ENCODE measurements at regions not wholly inside any gene's neighbourhood (a gene's known extent, or its start where the extent isn't known, plus 50 kb on each side); places are given as distances from the start of the nearest gene placed in this dataset.
"Not testable (repeated sequence)": the region's sequence is repeated elsewhere in the genome, so short reads cannot be mapped to it uniquely, and the experiment has no call there.

DNA sequence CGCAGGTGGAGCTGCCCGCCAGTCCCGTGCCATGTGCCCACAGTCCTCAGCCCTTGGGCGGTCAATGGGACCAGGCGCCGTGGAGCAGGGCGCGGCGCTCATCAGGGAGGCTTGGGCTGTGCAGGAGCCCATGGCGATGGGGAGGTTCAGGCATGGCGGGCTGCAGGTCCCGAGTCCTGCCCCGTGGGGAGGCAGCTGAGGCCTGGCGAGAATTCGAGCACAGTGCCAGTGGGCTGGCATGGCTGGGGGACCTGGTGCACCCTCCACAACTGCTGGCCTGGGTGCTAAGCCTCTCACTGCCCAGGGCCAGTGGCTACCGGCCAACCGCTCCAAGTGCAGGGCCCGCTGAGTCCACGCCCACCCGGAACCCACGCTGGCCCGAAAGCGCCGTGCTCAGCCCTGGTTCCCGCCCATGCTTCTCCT, 646.5 kb downstream of the GABRG1 start:
- TF ChIP-seq, protein P1, sequence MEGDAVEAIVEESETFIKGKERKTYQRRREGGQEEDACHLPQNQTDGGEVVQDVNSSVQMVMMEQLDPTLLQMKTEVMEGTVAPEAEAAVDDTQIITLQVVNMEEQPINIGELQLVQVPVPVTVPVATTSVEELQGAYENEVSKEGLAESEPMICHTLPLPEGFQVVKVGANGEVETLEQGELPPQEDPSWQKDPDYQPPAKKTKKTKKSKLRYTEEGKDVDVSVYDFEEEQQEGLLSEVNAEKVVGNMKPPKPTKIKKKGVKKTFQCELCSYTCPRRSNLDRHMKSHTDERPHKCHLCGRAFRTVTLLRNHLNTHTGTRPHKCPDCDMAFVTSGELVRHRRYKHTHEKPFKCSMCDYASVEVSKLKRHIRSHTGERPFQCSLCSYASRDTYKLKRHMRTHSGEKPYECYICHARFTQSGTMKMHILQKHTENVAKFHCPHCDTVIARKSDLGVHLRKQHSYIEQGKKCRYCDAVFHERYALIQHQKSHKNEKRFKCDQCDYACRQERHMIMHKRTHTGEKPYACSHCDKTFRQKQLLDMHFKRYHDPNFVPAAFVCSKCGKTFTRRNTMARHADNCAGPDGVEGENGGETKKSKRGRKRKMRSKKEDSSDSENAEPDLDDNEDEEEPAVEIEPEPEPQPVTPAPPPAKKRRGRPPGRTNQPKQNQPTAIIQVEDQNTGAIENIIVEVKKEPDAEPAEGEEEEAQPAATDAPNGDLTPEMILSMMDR (conservative IDR thresholded peaks at IDR 0.05; ENCODE audit: low read depth, low read length) = no peak
- no peak for DNase-seq (ENCODE audit: low read depth)
- no peak overlapping the region for H3K4me3 ChIP-seq (ENCODE audit: low read length)

DNA sequence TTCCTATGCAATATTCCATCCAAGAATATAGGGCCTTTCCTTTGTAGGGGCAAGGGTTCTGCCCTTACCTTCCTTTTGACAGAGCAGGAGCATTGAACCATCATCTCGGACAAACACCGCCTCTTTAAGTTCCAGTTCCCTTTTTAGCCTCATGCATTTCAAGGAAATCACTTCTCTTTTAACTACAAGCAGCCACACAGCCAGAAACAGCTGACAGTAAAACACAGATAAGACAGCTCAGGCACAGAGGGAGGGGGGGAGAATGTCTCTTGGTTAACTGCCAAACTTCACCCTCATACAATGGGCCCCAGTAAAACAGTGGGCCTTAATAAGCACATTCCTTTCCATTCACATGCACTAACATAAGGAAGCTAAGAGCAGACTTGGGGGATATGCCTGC, 648.3 kb downstream of the GABRG1 start:
- TF ChIP-seq, protein P1 (conservative IDR thresholded peaks at IDR 0.05; ENCODE audit: low read depth, low read length) = no peak

DNA sequence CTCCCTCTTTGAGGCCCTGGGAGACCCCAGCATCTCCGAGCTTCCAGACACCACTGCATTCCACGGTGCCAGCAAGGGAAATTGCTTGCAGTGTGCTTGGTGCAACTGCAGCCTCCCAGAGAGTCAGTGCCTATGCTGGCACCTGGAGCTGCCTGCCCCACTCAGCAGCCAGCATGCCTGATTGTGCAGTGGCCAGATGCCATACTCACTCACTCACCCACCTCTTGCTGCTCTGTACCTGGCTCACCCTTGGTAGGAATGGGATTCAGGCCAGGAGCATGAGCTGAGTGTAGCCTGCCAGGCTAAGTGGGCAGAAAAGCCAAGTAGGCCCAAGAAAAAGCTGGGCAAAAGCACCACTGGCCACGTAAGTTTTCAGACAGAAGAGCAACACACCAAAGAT, 651.4 kb downstream of the GABRG1 start:
- DNase-seq (ENCODE audit: low read depth) = no peak
- TF ChIP-seq, protein P1 (conservative IDR thresholded peaks at IDR 0.05; ENCODE audit: low read depth, low read length) = no peak
- no peak overlapping the region for H3K4me3 ChIP-seq (ENCODE audit: low read length)

More for the DNA sequence above, 648.3 kb downstream of the GABRG1 start:
- peak; percentile 61 for DNase-seq (ENCODE audit: low read depth)
- no peak overlapping the region for H3K4me3 ChIP-seq (ENCODE audit: low read length)

DNA sequence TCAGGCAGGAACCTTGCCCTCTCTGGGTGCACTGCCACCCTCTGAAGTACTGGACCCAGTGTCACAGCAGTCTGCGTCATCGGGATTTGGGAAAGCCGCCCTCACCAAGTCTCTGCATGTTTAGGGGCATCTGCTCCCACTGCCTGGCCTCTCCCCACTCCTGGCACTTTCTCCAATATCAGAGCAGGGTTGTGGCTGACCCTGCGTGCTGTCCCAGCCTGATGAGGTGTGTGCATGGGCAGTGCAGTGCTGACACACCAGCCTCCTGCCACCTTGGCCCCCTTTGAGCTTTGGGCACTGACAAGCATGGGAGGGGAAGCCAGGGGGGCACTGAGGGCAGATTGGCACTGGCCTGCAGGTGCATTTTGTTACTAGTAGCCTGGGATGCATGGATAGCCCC, 652.5 kb downstream of the GABRG1 start:
- no peak for DNase-seq (ENCODE audit: low read depth)
- TF ChIP-seq, protein P1 (conservative IDR thresholded peaks at IDR 0.05; ENCODE audit: low read depth, low read length) = no peak
- no peak overlapping the region for H3K4me3 ChIP-seq (ENCODE audit: low read length)

DNA sequence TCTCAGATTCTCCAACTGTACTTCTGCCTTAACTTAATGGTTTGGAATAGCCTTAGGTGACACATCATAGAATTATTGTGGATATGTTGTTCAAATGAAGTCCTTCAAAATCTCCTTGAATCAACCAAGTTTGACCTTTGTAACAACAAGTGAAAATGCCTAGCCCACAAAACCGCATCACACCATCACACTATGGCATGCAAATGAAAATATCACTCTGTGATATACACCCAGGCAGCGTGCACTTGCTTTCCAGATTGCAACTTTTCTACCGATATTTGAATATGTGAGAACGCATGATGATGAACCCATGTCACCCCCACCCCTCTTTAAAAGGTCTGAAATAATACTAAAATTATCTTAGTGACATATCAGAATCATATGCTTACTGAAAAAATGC, 656.7 kb downstream of the GABRG1 start:
- DNase-seq (ENCODE audit: low read depth) = no peak
- TF ChIP-seq, protein P1 (conservative IDR thresholded peaks at IDR 0.05; ENCODE audit: low read depth, low read length) = no peak
- H3K4me3 ChIP-seq (ENCODE audit: low read length) = no peak overlapping the region

DNA sequence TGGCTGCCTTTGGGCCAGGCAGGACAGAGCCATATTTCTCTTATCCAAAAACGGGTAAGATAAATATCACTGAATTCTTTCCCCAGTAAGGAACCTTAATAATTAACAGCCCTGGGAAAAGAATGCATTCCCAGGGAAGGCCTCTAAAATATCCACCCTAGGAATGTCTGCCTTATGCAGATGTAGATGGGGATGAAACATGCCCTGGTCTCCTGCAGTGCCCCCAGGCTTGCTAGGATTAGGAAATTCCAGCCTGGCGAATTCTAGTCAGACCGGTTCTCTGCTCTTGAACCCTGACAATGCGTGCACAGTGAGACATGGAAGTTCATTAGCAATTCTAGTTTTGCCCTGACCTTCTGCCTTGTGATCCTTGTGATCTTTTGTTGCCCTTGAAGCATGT, 663.7 kb downstream of the GABRG1 start:
- DNase-seq (ENCODE audit: low read depth); H3K4me3 ChIP-seq (ENCODE audit: low read length): not testable (repeated sequence)

DNA sequence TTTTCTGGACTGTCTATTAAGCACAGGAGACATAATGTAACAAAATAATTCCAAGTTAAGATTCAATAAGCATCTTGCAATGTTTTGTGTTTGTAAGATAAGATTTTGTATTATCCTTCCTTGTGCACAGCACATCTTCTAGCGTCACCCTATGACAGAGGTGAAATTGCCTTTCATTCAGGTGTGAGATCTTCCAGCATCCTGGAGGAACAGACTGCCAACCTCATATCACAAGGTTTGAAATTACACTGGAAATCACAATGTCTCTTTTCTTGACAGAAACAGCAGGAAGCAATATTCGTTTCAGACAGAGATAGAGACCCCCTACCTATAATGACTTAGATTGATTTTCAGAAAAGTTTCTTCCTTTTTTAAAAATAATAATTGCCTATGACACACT, 668.6 kb downstream of the GABRG1 start:
- H3K4me3 ChIP-seq (ENCODE audit: low read length) = no peak overlapping the region
- no peak for DNase-seq (ENCODE audit: low read depth)
- TF ChIP-seq, protein P1 (conservative IDR thresholded peaks at IDR 0.05; ENCODE audit: low read depth, low read length) = no peak
